GM19324 (cell line): ENCODE measurements at regions not wholly inside any gene's neighbourhood (a gene's known extent, or its start where the extent isn't known, plus 50 kb on each side); places are given as distances from the start of the nearest gene placed in this dataset.

Experiments
- ATAC-seq: cut with Tn5 transposase; IDR thresholded peaks from one replicate; pipeline ENCODE4 v1.9.1; 2021; ENCODE audit warnings: mild to moderate bottlenecking, moderate library complexity; ENCODE audit not compliant: unreplicated experiment, low FRiP score

GRCh38 chr5:118009741-118010297 is 978.5 kb downstream of the DTWD2 start:
- no peak for ATAC-seq

DNA sequence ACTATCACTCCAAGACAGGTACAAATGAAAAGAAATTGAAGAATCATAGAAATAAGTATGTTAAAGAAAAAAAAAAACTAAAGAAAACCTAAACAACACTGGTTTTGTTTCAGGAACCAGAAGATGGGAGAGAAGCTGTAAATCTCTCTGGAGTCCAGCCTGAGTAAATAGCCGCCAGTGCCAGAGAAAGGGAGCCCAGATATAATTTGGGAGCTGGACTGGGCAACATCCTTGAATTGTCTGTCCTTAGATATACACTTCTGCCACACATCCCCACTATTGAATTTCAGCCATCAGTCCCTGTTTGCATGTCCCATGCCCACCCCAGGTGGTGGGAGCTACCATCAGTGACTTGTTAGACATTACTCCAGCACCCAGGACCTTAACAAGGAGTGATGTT is 979.6 kb downstream of the DTWD2 start:
- ATAC-seq: no peak

- no peak for ATAC-seq
These were observed 981.1 kb downstream of the DTWD2 start for GRCh38 chr5:118007262-118007661.

DNA sequence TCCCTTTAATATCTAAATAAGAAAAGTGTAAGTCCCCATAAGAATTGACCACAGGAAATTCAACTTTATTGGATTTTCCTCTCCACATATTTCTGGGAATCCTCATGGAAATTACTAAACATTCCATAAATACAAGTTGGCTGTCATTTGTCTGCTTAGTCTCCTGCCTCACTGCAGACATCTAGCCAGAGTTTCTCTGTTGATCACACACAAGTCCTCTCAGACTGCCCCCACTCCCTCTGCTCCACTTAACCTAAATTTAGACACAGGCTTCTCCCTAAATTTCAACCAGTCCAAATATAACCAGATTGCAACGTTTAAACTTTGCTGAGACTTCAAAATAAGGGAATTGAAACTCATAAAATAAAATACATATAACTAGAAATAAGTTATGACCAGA is 982.1 kb downstream of the DTWD2 start:
- no peak for ATAC-seq

DNA sequence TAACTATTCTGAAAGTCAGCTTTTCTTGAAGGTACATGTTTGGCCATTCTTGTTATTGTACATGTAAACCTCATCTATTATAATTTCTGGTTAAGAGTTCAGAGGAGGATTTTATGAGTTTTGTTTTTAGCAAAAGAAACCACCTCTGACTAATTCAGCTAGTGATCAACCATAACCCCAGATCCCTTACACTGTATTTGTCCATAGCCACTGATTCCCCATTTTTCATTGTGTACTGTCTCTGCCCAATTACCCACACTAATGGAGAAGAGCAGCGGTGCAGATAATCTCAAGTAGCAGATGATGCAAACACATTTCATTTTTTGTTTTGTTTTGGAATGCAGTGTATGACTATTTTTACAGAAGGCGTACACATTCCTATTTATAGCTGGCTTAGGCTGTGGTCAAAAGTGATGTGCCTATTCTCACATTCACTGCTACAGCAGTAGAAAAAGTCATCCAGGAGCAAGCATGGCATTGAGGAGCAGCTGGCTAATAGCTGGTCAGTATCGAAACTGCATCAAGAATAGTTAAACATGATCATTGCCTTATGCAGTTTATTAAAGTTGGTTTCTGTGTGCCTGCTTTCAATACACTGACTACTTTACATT is 988.3 kb downstream of the DTWD2 start:
- ATAC-seq: no peak

- no peak for ATAC-seq
These were observed 1005.7 kb downstream of the DTWD2 start for GRCh38 chr5:117982691-117983090.

DNA sequence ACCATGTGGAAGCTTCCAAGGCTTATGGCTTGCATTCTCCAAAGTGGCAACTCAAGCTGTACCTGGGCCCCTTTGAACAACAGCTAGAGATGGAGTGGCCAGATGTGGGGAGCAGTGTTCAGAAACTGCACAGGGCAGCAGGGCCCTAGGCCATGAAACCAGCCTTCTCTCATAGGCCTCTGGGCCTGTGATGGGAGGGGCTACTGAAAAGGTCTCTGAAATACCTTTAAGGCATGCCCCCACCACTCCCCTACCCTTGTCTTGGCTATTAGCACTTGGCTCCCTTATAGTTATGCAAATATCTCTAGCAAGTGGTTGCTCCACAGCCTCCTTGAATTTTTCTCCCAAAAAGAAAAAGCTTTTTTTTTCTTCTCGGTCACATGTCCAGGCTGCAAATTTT is 1014.6 kb downstream of the DTWD2 start:
- ATAC-seq: no peak

- ATAC-seq: no peak
These were observed 1032.5 kb downstream of the DTWD2 start for GRCh38 chr5:117955831-117956230.

DNA sequence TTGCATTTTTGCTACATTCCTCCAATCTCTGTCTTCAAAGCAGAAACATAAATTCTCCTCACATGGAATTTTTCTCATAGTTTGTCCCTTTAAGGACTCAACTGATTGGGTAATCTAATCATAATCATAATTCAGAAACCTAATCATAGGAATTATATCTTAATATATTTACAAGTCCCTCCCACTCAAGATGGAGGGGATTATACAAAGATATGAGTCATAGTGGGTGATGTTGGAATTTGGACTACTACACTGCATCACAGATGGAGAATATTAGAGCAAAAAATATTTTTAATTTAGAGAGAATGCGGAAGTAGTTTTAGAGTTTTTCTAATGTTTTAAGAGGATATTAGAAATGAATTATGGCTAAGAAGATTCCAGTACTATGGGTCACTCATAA is 1034.0 kb downstream of the DTWD2 start:
- ATAC-seq: no peak

- no peak for ATAC-seq
These were observed 1035.1 kb downstream of the DTWD2 start for GRCh38 chr5:117953272-117953671.

GRCh38 chr5:117947836-117948235 is 1040.5 kb downstream of the DTWD2 start:
- ATAC-seq: no peak

- no peak for ATAC-seq
These were observed 1041.2 kb downstream of the DTWD2 start for GRCh38 chr5:117947121-117947520.

GRCh38 chr5:117945258-117945657 is 1043.1 kb downstream of the DTWD2 start:
- no peak for ATAC-seq

DNA sequence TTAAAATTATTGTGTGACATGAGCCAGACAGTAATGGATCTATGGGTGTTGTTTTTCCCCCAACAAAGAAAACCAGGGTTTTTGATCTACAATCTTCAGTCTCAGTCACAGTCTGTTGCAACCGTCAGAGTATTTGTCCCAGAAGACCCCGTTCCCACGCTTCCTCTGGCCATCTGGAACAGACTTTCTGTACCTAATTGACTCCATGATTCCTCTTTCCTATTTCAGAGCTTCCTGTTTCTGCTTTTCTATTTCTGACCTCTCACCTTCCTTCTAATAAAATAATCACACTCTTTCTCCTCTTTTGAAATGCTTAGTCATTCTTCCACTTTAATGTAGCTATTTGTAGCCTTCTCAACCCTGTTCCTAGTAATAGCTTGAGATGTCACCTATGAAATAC is 1044.8 kb downstream of the DTWD2 start:
- no peak for ATAC-seq

DNA sequence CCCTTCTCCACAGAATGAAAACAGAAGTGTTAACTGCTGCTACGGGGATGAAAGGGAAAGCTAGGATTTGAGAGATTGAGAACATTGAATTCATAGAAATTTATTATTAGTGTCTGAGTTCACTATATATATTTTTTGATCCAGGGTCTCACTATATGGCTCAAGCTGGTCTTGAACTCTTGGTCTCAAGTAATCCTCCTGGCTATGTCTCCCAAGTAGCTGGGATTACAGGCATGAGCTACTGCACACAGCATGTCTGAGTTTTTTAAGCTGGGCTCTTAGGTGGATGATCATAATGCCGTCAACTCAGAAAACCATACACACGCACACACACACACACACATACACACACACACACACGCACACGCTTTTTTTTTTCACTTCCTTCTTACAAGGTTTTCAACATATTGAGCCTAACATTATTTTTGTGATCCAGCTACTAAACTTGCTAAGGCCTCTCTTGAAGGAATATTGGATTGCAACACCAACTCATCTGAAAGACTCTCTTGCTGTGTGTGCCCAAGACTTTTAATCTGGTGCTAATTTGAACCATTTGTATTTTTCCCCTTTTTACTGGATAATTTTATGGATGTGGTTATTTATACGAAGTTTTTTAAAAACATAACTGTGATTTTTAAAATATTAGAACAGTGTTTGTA is 1045.4 kb downstream of the DTWD2 start:
- no peak for ATAC-seq

- no peak for ATAC-seq
These were observed 1095.1 kb downstream of the DTWD2 start for GRCh38 chr5:117893211-117893610.

DNA sequence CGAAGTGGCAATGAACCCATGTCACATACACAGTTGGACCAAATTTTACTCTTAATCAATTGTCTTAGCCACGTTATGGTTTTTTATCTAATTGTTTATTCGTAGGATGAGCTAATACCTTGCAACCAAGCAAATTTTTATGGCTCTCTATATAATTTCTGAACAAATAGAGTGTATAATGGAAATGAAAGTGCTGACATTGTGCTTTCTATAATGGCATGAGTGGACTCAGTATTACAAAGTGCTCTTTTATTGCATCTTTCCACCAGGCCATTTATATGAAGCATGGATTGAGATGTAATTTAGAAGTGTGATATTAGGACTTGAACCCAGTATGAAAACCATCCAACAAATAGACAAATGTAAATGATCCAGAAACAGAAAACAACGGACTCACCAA is 1096.0 kb downstream of the DTWD2 start:
- ATAC-seq: no peak

DNA sequence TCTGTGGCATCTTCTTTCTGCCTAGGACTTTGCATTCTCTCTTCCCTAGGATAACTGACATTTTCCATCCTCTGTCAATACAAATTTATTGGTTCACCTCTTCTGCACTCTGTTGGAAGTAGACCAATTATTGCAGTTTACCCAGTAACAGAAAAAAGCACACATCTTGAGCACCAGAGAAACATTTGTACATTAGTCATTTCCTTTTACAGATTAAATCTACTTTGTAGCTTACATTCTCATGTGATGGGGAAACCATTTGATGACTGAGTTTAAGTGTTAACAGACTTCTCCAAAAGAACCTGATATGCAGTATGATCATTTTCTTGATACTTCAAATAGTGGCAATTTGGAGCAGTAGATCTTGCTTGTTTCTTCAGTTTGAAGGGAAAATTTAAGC is 1098.8 kb downstream of the DTWD2 start:
- no peak for ATAC-seq

DNA sequence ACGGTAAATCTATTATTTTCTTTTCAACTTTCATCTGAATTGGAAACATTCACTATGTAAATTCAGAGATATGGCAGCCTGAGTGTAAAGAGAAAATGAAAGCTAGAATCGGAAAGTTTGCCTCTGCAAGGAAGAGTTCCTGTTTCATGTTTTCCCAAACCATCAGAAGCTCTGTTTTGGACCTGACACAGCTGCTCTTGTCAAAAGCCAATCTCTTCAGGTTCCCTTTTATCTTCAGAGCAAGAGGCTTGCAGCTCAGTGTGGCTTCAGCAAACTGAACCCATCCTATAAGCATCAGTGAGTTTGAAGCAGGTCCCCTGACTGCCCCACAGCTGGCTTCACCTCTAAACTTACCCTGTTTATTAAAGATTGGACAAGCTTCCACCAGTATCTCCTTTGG is 1099.7 kb downstream of the DTWD2 start:
- peak; percentile 75 for ATAC-seq

GRCh38 chr5:117881426-117882230 is 1106.7 kb downstream of the DTWD2 start:
- no peak for ATAC-seq

GRCh38 chr5:117880932-117881331 is 1107.4 kb downstream of the DTWD2 start:
- no peak for ATAC-seq
